Hepatocyte (in vitro differentiated cells): ENCODE measurements at regions not wholly inside any gene's neighbourhood (a gene's known extent, or its start where the extent isn't known, plus 50 kb on each side); places are given as distances from the start of the nearest gene placed in this dataset.

Experiments
- EZH2 ChIP-seq: fragments of 200-600 bp; sonication (generic); IDR thresholded peaks from 2 replicates; pipeline ENCODE4 v1.6.1; 2016; ENCODE audit warnings: antibody characterized with exemption, mild to moderate bottlenecking, borderline replicate concordance
- EZH2phosphoT487 ChIP-seq: fragments of 200-600 bp; sonication (generic); IDR thresholded peaks from one replicate; pipeline ENCODE4 v1.6.1; 2018; ENCODE audit warnings: antibody characterized with exemption, mild to moderate bottlenecking, low read depth, moderate library complexity; ENCODE audit not compliant: unreplicated experiment, severe bottlenecking
- TF ChIP-seq, protein P1 (sequence below): fragments of 200-600 bp; sonication (generic); IDR thresholded peaks from 2 replicates; pipeline ENCODE4 v1.5.1; 2016; ENCODE audit warnings: antibody characterized with exemption, mild to moderate bottlenecking; ENCODE audit not compliant: poor library complexity

DNA sequence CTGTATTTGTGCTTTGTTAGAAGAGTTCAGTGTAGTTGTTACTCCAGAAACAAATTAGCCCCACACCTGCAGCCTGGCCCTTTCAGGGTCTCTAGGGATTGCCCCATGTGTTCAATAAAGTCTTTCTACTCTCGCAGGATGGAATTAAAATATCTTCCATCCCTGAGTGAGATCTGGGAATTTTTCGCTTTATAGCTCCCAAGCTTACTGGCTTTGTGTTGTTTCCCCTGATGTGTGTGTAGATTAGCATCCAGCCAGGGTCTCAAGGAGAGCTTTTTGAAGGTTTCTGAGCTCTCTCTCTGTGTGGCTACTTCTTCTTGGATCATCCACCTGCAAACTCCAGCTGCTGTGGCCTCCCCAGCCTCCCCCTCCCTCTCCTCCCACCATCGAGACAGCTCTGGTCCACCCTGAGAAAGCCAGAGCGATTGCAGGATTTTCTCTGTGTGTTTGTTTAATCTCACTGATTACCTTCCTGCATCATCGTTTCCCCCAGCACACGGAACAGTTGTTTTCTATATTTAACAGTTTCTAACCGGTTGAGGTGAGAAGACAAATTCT lies 553.5 kb downstream of the TBC1D22A start:
- TF ChIP-seq, protein P1, sequence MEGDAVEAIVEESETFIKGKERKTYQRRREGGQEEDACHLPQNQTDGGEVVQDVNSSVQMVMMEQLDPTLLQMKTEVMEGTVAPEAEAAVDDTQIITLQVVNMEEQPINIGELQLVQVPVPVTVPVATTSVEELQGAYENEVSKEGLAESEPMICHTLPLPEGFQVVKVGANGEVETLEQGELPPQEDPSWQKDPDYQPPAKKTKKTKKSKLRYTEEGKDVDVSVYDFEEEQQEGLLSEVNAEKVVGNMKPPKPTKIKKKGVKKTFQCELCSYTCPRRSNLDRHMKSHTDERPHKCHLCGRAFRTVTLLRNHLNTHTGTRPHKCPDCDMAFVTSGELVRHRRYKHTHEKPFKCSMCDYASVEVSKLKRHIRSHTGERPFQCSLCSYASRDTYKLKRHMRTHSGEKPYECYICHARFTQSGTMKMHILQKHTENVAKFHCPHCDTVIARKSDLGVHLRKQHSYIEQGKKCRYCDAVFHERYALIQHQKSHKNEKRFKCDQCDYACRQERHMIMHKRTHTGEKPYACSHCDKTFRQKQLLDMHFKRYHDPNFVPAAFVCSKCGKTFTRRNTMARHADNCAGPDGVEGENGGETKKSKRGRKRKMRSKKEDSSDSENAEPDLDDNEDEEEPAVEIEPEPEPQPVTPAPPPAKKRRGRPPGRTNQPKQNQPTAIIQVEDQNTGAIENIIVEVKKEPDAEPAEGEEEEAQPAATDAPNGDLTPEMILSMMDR, result no peak
- no peak for TF ChIP-seq EZH2
- no peak for TF ChIP-seq EZH2phosphoT487
